Mesenchymal stem cell (in vitro differentiated cells and primary cell): ENCODE measurements at regions not wholly inside any gene's neighbourhood (a gene's known extent, or its start where the extent isn't known, plus 50 kb on each side); places are given as distances from the start of the nearest gene placed in this dataset. TPM values are rescaled to one million over a fixed set of nuclear protein-coding genes. Genes with fewer than 3 reads are reported as not detected.

ENCODE experiments used
- small RNA-seq: library from polyadenylated mRNA; stranded (forward); fragments of <200 nt; extraction: miRNeasy Mini kit (QIAGEN cat#:217004); gene quantifications from one replicate; pipeline ENCODE3, GENCODE V24; 2013; ENCODE audit warnings: low read depth

Small RNA genes in the stretch of these regions (small RNA-seq; reads per million reads assigned to genes)
- not detected for gene RN7SKP31
- gene RNU6-985P, result not detected
